GM12878 (cell line): ENCODE measurements at regions not wholly inside any gene's neighbourhood (a gene's known extent, or its start where the extent isn't known, plus 50 kb on each side); places are given as distances from the start of the nearest gene placed in this dataset.

Experiments used
- BHLHE40 ChIP-seq, 2 experiments: fragments of 450-650 bp in 1 of 2; IDR thresholded peaks; 2 replicates each; pipeline ENCODE4 v1.6.1; 2011 to 2017; ENCODE audit warnings: low read depth in 2 of 2, borderline replicate concordance in 1 of 2, improper control_type of control experiment in 1 of 2, low read length in 1 of 2, mild to moderate bottlenecking in 1 of 2
- BMI1 ChIP-seq: fragments of 450-650 bp; IDR thresholded peaks from 2 replicates; pipeline ENCODE4 v1.6.1; 2016; ENCODE audit warnings: mild to moderate bottlenecking, moderate library complexity, borderline replicate concordance
- BRCA1 ChIP-seq: IDR thresholded peaks from 2 replicates; pipeline ENCODE4 v1.6.1; 2011; ENCODE audit warnings: low read depth, low read length, improper control_type of control experiment
- IKZF2 ChIP-seq, 2 experiments: fragments of 450-650 bp; IDR thresholded peaks; 2 replicates each; pipeline ENCODE4 v1.6.1; 2017; ENCODE audit warnings: mild to moderate bottlenecking in 2 of 2, moderate library complexity in 2 of 2
- JUND ChIP-seq: IDR thresholded peaks from 2 replicates; pipeline ENCODE4 v1.6.1; 2012; ENCODE audit warnings: low read depth, mild to moderate bottlenecking, low read length, improper control_type of control experiment, moderate library complexity
- KAT2A ChIP-seq: conservative IDR thresholded peaks from 2 replicates; pipeline ENCODE4 v1.6.1; 2011; ENCODE audit warnings: low read depth, low read length; ENCODE audit not compliant: control insufficient read depth
- KLF5 ChIP-seq: fragments of 450-650 bp; IDR thresholded peaks from 2 replicates; pipeline ENCODE4 v1.6.1; 2014; ENCODE audit warnings: mild to moderate bottlenecking; ENCODE audit not compliant: partially characterized antibody
- LARP7 ChIP-seq: fragments of 450-650 bp; IDR thresholded peaks from 2 replicates; pipeline ENCODE4 v1.6.1; 2017; ENCODE audit warnings: mild to moderate bottlenecking
- NFYA ChIP-seq: IDR thresholded peaks from 2 replicates; pipeline ENCODE4 v1.6.1; 2011; ENCODE audit warnings: low read depth, mild to moderate bottlenecking, low read length, improper control_type of control experiment, borderline replicate concordance
- RAD21 ChIP-seq: IDR thresholded peaks from 2 replicates; pipeline ENCODE4 v1.6.1; 2011; ENCODE audit warnings: mild to moderate bottlenecking, low read depth, low read length, moderate library complexity; ENCODE audit not compliant: insufficient read depth
- RUNX3 ChIP-seq: IDR thresholded peaks from 2 replicates; pipeline ENCODE4 v1.6.1; 2012; ENCODE audit warnings: low read length, inconsistent platforms
- SMAD5 ChIP-seq: IDR thresholded peaks from 2 replicates; pipeline ENCODE4 v1.6.1; 2016; ENCODE audit warnings: antibody characterized with exemption, low read depth
- SPI1 ChIP-seq: IDR thresholded peaks from 2 replicates; pipeline ENCODE4 v1.6.1; 2011; ENCODE audit warnings: low read depth, mild to moderate bottlenecking, low read length, moderate library complexity, borderline replicate concordance; ENCODE audit not compliant: insufficient read depth
- SREBF2 ChIP-seq: IDR thresholded peaks from 2 replicates; pipeline ENCODE4 v1.6.1; 2012; ENCODE audit warnings: mild to moderate bottlenecking, low read length
- SRF ChIP-seq, 2 experiments: IDR thresholded peaks; 2 replicates each; pipeline ENCODE4 v1.6.1; 2011; ENCODE audit warnings: low read depth in 2 of 2, low read length in 2 of 2, mild to moderate bottlenecking in 1 of 2, moderate library complexity in 1 of 2
- ZNF24 ChIP-seq: fragments of 450-650 bp; IDR thresholded peaks from 2 replicates; pipeline ENCODE4 v1.6.1; 2017; ENCODE audit warnings: antibody characterized with exemption, mild to moderate bottlenecking
- ZNF622 ChIP-seq: fragments of 450-650 bp; IDR thresholded peaks from 2 replicates; pipeline ENCODE4 v1.6.1; 2017; ENCODE audit warnings: mild to moderate bottlenecking, inconsistent platforms
- TF ChIP-seq, protein P1 (sequence below): fragments of 450-650 bp; IDR thresholded peaks from 2 replicates; pipeline ENCODE4 v1.6.1; 2018; ENCODE audit warnings: mild to moderate bottlenecking, low read depth, moderate library complexity; ENCODE audit not compliant: partially characterized antibody
- TF ChIP-seq, protein P2 (sequence below): fragments of 450-650 bp; formaldehyde crosslinking; IDR thresholded peaks from 2 replicates; pipeline ENCODE4 v1.4.0; 2020; ENCODE audit warnings: mild to moderate bottlenecking, moderate library complexity
- TF ChIP-seq, protein P3 (sequence below), 3 experiments: IDR thresholded peaks in 2 of 3; conservative IDR thresholded peaks in 1 of 3; 2 replicates each; pipeline ENCODE4 v1.5.1; 2011; ENCODE audit warnings: low read depth in 3 of 3, low read length in 3 of 3, mild to moderate bottlenecking in 3 of 3, control low read depth in 2 of 3, moderate library complexity in 2 of 3, inconsistent platforms in 1 of 3, mixed read lengths in 1 of 3; ENCODE audit not compliant: control insufficient read depth in 2 of 3, insufficient read depth in 1 of 3; ENCODE audit errors: extremely low read depth in 1 of 3
- TF ChIP-seq, protein P4 (sequence below): fragments of 450-650 bp; IDR thresholded peaks from 2 replicates; pipeline ENCODE4 v1.6.1; 2017; ENCODE audit warnings: borderline replicate concordance

DNA sequence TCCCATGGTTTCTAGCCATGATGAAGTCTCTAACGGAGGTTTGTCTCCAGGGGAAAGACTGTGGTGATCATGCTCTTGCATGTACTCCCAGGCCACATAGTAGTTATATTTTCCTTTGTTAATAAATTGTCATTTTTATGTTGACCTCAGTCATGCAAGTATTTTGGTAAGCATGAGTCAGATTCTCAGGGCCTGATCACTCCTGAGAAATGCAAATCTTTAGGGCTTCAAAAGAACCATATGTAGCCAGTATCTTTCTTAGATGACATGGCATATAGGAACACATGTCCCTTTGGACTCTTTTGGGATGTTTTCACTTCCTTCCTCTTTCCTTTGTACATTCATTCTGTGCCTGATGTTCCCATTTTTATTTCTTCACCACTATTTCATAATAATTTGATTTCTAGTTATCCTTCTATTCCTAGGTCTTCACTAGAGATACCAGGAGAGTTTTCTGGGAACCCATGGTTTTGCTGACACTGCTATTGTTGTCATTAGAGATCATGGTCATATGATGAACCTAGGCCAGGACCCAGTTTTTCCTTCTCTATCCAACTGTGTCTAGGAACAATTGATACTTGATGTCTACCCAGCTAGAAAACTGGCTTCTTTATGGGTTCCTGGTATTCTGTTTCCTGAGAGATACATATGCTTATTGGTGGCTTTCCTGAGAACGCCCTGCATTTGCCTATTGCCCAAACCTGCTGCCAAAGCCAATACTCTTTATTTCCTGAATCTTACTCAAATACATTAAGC is 248.1 kb upstream of the NREP start (continued):
- TF ChIP-seq, protein P1, sequence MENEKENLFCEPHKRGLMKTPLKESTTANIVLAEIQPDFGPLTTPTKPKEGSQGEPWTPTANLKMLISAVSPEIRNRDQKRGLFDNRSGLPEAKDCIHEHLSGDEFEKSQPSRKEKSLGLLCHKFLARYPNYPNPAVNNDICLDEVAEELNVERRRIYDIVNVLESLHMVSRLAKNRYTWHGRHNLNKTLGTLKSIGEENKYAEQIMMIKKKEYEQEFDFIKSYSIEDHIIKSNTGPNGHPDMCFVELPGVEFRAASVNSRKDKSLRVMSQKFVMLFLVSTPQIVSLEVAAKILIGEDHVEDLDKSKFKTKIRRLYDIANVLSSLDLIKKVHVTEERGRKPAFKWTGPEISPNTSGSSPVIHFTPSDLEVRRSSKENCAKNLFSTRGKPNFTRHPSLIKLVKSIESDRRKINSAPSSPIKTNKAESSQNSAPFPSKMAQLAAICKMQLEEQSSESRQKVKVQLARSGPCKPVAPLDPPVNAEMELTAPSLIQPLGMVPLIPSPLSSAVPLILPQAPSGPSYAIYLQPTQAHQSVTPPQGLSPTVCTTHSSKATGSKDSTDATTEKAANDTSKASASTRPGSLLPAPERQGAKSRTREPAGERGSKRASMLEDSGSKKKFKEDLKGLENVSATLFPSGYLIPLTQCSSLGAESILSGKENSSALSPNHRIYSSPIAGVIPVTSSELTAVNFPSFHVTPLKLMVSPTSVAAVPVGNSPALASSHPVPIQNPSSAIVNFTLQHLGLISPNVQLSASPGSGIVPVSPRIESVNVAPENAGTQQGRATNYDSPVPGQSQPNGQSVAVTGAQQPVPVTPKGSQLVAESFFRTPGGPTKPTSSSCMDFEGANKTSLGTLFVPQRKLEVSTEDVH = no peak
- TF ChIP-seq ZNF622 = no peak
- no peak for TF ChIP-seq JUND
- TF ChIP-seq RUNX3 = peak; percentile 75
- TF ChIP-seq BMI1 = no peak
- TF ChIP-seq KLF5 = no peak
- TF ChIP-seq KAT2A = no peak
- TF ChIP-seq, protein P2, sequence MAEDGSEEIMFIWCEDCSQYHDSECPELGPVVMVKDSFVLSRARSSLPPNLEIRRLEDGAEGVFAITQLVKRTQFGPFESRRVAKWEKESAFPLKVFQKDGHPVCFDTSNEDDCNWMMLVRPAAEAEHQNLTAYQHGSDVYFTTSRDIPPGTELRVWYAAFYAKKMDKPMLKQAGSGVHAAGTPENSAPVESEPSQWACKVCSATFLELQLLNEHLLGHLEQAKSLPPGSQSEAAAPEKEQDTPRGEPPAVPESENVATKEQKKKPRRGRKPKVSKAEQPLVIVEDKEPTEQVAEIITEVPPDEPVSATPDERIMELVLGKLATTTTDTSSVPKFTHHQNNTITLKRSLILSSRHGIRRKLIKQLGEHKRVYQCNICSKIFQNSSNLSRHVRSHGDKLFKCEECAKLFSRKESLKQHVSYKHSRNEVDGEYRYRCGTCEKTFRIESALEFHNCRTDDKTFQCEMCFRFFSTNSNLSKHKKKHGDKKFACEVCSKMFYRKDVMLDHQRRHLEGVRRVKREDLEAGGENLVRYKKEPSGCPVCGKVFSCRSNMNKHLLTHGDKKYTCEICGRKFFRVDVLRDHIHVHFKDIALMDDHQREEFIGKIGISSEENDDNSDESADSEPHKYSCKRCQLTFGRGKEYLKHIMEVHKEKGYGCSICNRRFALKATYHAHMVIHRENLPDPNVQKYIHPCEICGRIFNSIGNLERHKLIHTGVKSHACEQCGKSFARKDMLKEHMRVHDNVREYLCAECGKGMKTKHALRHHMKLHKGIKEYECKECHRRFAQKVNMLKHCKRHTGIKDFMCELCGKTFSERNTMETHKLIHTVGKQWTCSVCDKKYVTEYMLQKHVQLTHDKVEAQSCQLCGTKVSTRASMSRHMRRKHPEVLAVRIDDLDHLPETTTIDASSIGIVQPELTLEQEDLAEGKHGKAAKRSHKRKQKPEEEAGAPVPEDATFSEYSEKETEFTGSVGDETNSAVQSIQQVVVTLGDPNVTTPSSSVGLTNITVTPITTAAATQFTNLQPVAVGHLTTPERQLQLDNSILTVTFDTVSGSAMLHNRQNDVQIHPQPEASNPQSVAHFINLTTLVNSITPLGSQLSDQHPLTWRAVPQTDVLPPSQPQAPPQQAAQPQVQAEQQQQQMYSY = no peak
- TF ChIP-seq, protein P3, sequence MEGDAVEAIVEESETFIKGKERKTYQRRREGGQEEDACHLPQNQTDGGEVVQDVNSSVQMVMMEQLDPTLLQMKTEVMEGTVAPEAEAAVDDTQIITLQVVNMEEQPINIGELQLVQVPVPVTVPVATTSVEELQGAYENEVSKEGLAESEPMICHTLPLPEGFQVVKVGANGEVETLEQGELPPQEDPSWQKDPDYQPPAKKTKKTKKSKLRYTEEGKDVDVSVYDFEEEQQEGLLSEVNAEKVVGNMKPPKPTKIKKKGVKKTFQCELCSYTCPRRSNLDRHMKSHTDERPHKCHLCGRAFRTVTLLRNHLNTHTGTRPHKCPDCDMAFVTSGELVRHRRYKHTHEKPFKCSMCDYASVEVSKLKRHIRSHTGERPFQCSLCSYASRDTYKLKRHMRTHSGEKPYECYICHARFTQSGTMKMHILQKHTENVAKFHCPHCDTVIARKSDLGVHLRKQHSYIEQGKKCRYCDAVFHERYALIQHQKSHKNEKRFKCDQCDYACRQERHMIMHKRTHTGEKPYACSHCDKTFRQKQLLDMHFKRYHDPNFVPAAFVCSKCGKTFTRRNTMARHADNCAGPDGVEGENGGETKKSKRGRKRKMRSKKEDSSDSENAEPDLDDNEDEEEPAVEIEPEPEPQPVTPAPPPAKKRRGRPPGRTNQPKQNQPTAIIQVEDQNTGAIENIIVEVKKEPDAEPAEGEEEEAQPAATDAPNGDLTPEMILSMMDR (IDR thresholded peaks at IDR 0.05 in 2 of 3, conservative IDR thresholded peaks at IDR 0.05 in 1 of 3; ENCODE audit: control insufficient read depth in 2 of 3, extremely low read depth in 1 of 3, insufficient read depth in 1 of 3, low read depth in 3 of 3, low read length in 3 of 3) = no peak
- TF ChIP-seq SMAD5 = no peak
- TF ChIP-seq IKZF2 (IDR thresholded peaks at IDR 0.05) = peak; percentile 84 to 85
- TF ChIP-seq, protein P4, sequence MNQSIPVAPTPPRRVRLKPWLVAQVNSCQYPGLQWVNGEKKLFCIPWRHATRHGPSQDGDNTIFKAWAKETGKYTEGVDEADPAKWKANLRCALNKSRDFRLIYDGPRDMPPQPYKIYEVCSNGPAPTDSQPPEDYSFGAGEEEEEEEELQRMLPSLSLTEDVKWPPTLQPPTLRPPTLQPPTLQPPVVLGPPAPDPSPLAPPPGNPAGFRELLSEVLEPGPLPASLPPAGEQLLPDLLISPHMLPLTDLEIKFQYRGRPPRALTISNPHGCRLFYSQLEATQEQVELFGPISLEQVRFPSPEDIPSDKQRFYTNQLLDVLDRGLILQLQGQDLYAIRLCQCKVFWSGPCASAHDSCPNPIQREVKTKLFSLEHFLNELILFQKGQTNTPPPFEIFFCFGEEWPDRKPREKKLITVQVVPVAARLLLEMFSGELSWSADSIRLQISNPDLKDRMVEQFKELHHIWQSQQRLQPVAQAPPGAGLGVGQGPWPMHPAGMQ = no peak
- TF ChIP-seq NFYA = no peak
- no peak for TF ChIP-seq BHLHE40 (IDR thresholded peaks at IDR 0.05; ENCODE audit: borderline replicate concordance in 1 of 2, low read depth in 2 of 2, low read length in 1 of 2)
- peak; percentile 68; the same call in 1 of the 2 replicates for TF ChIP-seq SPI1
- TF ChIP-seq SREBF2 = no peak
- no peak for TF ChIP-seq ZNF24
- TF ChIP-seq BRCA1 = no peak
- TF ChIP-seq LARP7 = no peak
- no peak for TF ChIP-seq RAD21
- TF ChIP-seq SRF (IDR thresholded peaks at IDR 0.05; ENCODE audit: low read depth in 2 of 2, low read length in 2 of 2) = no peak
